ENCODE measurements at regions not wholly inside any gene's neighbourhood (a gene's known extent, or its start where the extent isn't known, plus 50 kb on each side); places are given as distances from the start of the nearest gene placed in this dataset.

GRCh38 chr19:30622276-30622675 is 250.1 kb downstream of the ZNF536 start:
- no peak for TF ChIP-seq ZNF565 (CRISPR knock-in tag; conservative IDR thresholded peaks at IDR 0.05; ENCODE audit: low read depth)
- TF ChIP-seq TOX (CRISPR knock-in tag; IDR thresholded peaks at IDR 0.05; ENCODE audit: borderline replicate concordance): no peak
- TF ChIP-seq CSRNP3 (CRISPR knock-in tag; IDR thresholded peaks at IDR 0.05): no peak
- TF ChIP-seq ZNF8 (CRISPR knock-in tag; IDR thresholded peaks at IDR 0.05): no peak
- TF ChIP-seq BACH2 (CRISPR knock-in tag; IDR thresholded peaks at IDR 0.05; ENCODE audit: borderline replicate concordance): no peak
- TF ChIP-seq ZFP3 (CRISPR knock-in tag; IDR thresholded peaks at IDR 0.05): no peak
- TF ChIP-seq CSDC2 (CRISPR knock-in tag; IDR thresholded peaks at IDR 0.05): no peak
- no peak for TF ChIP-seq PPARA (CRISPR knock-in tag; IDR thresholded peaks at IDR 0.05; ENCODE audit: borderline replicate concordance)
- no peak for TF ChIP-seq TCF4 (CRISPR knock-in tag; IDR thresholded peaks at IDR 0.05; ENCODE audit: borderline replicate concordance)
- no peak for TF ChIP-seq OSR1 (CRISPR knock-in tag; IDR thresholded peaks at IDR 0.05)
- no peak for TF ChIP-seq ZFP30 (CRISPR knock-in tag; IDR thresholded peaks at IDR 0.05)
- TF ChIP-seq RARB (CRISPR knock-in tag; IDR thresholded peaks at IDR 0.05): no peak
- TF ChIP-seq ZNF70 (CRISPR knock-in tag; IDR thresholded peaks at IDR 0.05): no peak
- no peak for TF ChIP-seq POU6F1 (CRISPR knock-in tag; IDR thresholded peaks at IDR 0.05; ENCODE audit: borderline replicate concordance, low read depth)
- no peak for TF ChIP-seq GLIS3 (CRISPR knock-in tag; IDR thresholded peaks at IDR 0.05)
- TF ChIP-seq, protein P1, sequence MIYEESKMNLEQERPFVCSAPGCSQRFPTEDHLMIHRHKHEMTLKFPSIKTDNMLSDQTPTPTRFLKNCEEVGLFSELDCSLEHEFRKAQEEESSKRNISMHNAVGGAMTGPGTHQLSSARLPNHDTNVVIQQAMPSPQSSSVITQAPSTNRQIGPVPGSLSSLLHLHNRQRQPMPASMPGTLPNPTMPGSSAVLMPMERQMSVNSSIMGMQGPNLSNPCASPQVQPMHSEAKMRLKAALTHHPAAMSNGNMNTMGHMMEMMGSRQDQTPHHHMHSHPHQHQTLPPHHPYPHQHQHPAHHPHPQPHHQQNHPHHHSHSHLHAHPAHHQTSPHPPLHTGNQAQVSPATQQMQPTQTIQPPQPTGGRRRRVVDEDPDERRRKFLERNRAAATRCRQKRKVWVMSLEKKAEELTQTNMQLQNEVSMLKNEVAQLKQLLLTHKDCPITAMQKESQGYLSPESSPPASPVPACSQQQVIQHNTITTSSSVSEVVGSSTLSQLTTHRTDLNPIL (CRISPR knock-in tag; IDR thresholded peaks at IDR 0.05; ENCODE audit: low read depth): no peak
- ATAC-seq: no peak

DNA sequence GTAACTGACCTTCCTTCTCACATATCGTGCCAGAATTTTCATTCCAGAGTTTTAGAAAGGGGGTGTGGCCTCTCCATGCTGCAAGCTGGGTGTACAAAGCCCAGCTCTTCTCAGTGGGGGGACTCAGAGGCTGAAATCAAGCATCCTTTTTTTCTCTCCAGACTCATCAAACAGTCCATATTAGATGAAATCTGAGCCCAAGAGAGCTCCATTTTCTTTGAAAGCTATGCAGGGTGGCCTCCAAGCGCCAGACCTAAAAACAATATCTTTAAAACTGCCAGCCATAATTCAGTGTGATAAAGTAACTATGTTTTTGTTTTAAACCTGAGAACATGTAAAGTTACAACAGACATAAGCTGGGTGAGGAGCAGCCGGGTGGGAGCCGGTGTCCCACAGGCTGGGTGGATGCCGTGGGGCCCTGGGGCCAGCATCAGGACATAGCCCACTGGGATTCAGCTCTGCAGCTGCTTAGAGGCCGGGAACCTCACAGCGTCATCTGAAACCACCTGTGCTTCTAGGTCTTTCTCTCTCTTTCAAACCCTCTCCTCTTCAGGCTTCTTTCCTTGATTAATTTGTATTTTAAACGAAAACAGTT is 249.2 kb downstream of the ZNF536 start:
- TF ChIP-seq ISL1 (CRISPR knock-in tag; IDR thresholded peaks at IDR 0.05) (no peak), OSR1 (CRISPR knock-in tag; IDR thresholded peaks at IDR 0.05) (no peak)
- TF ChIP-seq, protein P2, sequence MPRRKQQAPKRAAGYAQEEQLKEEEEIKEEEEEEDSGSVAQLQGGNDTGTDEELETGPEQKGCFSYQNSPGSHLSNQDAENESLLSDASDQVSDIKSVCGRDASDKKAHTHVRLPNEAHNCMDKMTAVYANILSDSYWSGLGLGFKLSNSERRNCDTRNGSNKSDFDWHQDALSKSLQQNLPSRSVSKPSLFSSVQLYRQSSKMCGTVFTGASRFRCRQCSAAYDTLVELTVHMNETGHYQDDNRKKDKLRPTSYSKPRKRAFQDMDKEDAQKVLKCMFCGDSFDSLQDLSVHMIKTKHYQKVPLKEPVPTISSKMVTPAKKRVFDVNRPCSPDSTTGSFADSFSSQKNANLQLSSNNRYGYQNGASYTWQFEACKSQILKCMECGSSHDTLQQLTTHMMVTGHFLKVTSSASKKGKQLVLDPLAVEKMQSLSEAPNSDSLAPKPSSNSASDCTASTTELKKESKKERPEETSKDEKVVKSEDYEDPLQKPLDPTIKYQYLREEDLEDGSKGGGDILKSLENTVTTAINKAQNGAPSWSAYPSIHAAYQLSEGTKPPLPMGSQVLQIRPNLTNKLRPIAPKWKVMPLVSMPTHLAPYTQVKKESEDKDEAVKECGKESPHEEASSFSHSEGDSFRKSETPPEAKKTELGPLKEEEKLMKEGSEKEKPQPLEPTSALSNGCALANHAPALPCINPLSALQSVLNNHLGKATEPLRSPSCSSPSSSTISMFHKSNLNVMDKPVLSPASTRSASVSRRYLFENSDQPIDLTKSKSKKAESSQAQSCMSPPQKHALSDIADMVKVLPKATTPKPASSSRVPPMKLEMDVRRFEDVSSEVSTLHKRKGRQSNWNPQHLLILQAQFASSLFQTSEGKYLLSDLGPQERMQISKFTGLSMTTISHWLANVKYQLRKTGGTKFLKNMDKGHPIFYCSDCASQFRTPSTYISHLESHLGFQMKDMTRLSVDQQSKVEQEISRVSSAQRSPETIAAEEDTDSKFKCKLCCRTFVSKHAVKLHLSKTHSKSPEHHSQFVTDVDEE (CRISPR knock-in tag; IDR thresholded peaks at IDR 0.05): no peak
- TF ChIP-seq, protein P3, sequence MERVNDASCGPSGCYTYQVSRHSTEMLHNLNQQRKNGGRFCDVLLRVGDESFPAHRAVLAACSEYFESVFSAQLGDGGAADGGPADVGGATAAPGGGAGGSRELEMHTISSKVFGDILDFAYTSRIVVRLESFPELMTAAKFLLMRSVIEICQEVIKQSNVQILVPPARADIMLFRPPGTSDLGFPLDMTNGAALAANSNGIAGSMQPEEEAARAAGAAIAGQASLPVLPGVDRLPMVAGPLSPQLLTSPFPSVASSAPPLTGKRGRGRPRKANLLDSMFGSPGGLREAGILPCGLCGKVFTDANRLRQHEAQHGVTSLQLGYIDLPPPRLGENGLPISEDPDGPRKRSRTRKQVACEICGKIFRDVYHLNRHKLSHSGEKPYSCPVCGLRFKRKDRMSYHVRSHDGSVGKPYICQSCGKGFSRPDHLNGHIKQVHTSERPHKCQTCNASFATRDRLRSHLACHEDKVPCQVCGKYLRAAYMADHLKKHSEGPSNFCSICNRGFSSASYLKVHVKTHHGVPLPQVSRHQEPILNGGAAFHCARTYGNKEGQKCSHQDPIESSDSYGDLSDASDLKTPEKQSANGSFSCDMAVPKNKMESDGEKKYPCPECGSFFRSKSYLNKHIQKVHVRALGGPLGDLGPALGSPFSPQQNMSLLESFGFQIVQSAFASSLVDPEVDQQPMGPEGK (CRISPR knock-in tag; IDR thresholded peaks at IDR 0.05; ENCODE audit: borderline replicate concordance): no peak
- ATAC-seq: no peak

DNA sequence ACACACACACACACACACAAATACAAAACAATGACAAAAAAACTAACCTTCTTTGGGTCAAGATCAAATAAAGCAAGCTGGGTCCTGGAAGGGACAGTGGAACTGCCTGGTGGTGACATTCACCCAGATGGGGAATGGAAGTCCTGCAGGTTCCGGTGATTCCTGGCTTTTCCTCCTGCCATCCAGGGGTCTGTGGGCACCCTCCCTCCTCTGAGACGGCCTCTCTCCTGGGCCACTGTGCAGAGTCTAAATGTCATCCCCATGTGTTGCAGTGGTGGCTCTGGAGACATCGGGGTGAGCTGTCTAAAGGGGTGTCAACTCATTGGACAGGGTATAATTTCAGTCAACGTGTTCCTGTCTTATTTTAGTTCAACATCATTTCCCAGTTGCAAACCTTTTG is 248.2 kb downstream of the ZNF536 start:
- no peak for ATAC-seq

More for the DNA sequence above, 248.2 kb downstream of the ZNF536 start:
- TF ChIP-seq ESRRG (CRISPR knock-in tag; IDR thresholded peaks at IDR 0.05) (no peak), OSR1 (CRISPR knock-in tag; IDR thresholded peaks at IDR 0.05) (no peak), ZFP3 (CRISPR knock-in tag; IDR thresholded peaks at IDR 0.05) (no peak), GLIS3 (CRISPR knock-in tag; IDR thresholded peaks at IDR 0.05) (no peak), ARNTL (CRISPR knock-in tag; IDR thresholded peaks at IDR 0.05; ENCODE audit: borderline replicate concordance, low read depth) (no peak)
- TF ChIP-seq, protein P3 (CRISPR knock-in tag; IDR thresholded peaks at IDR 0.05; ENCODE audit: borderline replicate concordance): no peak
- TF ChIP-seq, protein P1 (CRISPR knock-in tag; IDR thresholded peaks at IDR 0.05; ENCODE audit: low read depth): no peak

All from SK-N-SH treated with all-trans-retinoic acid at 6 μM for 48 hours (cell line).